Amniotic epithelial cell (primary cell): ENCODE measurements at regions not wholly inside any gene's neighbourhood (a gene's known extent, or its start where the extent isn't known, plus 50 kb on each side); places are given as distances from the start of the nearest gene placed in this dataset.
"Not testable (repeated sequence)": the region's sequence is repeated elsewhere in the genome, so short reads cannot be mapped to it uniquely, and the experiment has no call there.

Experiments used
- DNase-seq: peaks from one replicate; pipeline ENCODE4 v3.0.0-alpha.2; 2010; ENCODE audit warnings: low read depth

- DNase-seq: not testable (repeated sequence)
These were observed 54.1 kb upstream of the NBPF9 start for GRCh38 chr1:149157409-149157808.

- not testable (repeated sequence) for DNase-seq
These were observed 55.0 kb upstream of the NBPF9 start for GRCh38 chr1:149158308-149158707.

GRCh38 chr1:149163063-149163444 lies 59.7 kb upstream of the NBPF9 start:
- not testable (repeated sequence) for DNase-seq

- not testable (repeated sequence) for DNase-seq
These were observed 71.4 kb upstream of the NBPF9 start for GRCh38 chr1:149174765-149175164.

GRCh38 chr1:149175812-149176211 lies 72.5 kb upstream of the NBPF9 start:
- not testable (repeated sequence) for DNase-seq

- DNase-seq: peak; percentile 16
These were observed 73.3 kb upstream of the NBPF9 start for GRCh38 chr1:149176453-149177316.

GRCh38 chr1:149190742-149191141 lies 87.4 kb upstream of the NBPF9 start:
- not testable (repeated sequence) for DNase-seq

- DNase-seq: not testable (repeated sequence)
These were observed 93.3 kb upstream of the NBPF9 start for GRCh38 chr1:149196651-149197050.

- DNase-seq: peak; percentile 58
These were observed 97.2 kb upstream of the NBPF9 start for GRCh38 chr1:149200567-149200966.

GRCh38 chr1:149202283-149202682 lies 98.9 kb upstream of the NBPF9 start:
- DNase-seq: not testable (repeated sequence)

GRCh38 chr1:149204396-149204795 lies 101.0 kb upstream of the NBPF9 start:
- not testable (repeated sequence) for DNase-seq

GRCh38 chr1:149208836-149209235 lies 105.5 kb upstream of the NBPF9 start:
- not testable (repeated sequence) for DNase-seq

- DNase-seq: not testable (repeated sequence)
These were observed 108.5 kb upstream of the NBPF9 start for GRCh38 chr1:149211757-149212420.

GRCh38 chr1:149212946-149213345 lies 109.6 kb upstream of the NBPF9 start:
- not testable (repeated sequence) for DNase-seq

GRCh38 chr1:149213673-149214072 lies 110.3 kb upstream of the NBPF9 start:
- DNase-seq: not testable (repeated sequence)

- not testable (repeated sequence) for DNase-seq
These were observed 115.0 kb upstream of the NBPF9 start for GRCh38 chr1:149218080-149218988.

GRCh38 chr1:149219539-149219938 lies 116.2 kb upstream of the NBPF9 start:
- not testable (repeated sequence) for DNase-seq

- not testable (repeated sequence) for DNase-seq
These were observed 117.2 kb upstream of the NBPF9 start for GRCh38 chr1:149220463-149221074.

GRCh38 chr1:149227933-149228665 lies 124.7 kb upstream of the NBPF9 start:
- DNase-seq: not testable (repeated sequence)

GRCh38 chr1:149228672-149229585 lies 125.6 kb upstream of the NBPF9 start:
- DNase-seq: not testable (repeated sequence)
